Endothelial cell of umbilical vein (primary cell): ENCODE measurements at regions not wholly inside any gene's neighbourhood (a gene's known extent, or its start where the extent isn't known, plus 50 kb on each side); places are given as distances from the start of the nearest gene placed in this dataset.

Experiments used
- BruUV-seq: library from RNA; stranded (reverse); fragments of 400-500 nt; replicated peaks from 2 replicates; lab custom pipeline; 2021; lab: Mats Ljungman, UMichigan
- CTCF ChIA-PET: fragments of 300-600, 350-600 bp; sonication (Branson Sonifier 250); formaldehyde crosslinking; loops from one replicate; lab custom pipeline; 2021; ENCODE audit warnings: antibody characterized with exemption, inconsistent platforms; lab: Charles Lee
- POLR2A ChIA-PET: fragments of 300-600, 350-600 bp; sonication (Branson Sonifier 250); formaldehyde crosslinking; loops from one replicate; lab custom pipeline; 2021; ENCODE audit warnings: antibody characterized with exemption, inconsistent platforms; lab: Charles Lee
- DNase-seq: peaks from one replicate; pipeline ENCODE4 v3.0.0-alpha.2; 2011; ENCODE audit warnings: low read depth, low spot score
- FAIRE-seq: peaks from 2 replicates; lab custom pipeline; 2011; peaks lifted over from hg19 to GRCh38; lab: Jason Lieb, UNC
- H2AFZ ChIP-seq: 2 replicates; pipeline ENCODE4 v1.6.0; 2012; ENCODE audit warnings: low read depth, low read length, control low read depth, inconsistent platforms
- H3K27ac ChIP-seq: 2 replicates; pipeline ENCODE4 v1.5.1; 2011; ENCODE audit warnings: low read depth, mild to moderate bottlenecking, control low read depth, low read length, moderate library complexity; ENCODE audit not compliant: insufficient read depth
- H3K27me3 ChIP-seq, 2 experiments: 2 replicates each; pipeline versions ENCODE4 v1.6.0 to v1.6.1; 2011; ENCODE audit warnings: low read length in 2 of 2, mixed read lengths in 1 of 2; ENCODE audit not compliant: control insufficient read depth in 2 of 2, insufficient read depth in 2 of 2
- H3K36me3 ChIP-seq, 2 experiments: 2 replicates in 1 of 2; 3 replicates in 1 of 2; pipeline ENCODE4 v1.5.1; 2011; ENCODE audit warnings: low read length in 2 of 2, mild to moderate bottlenecking in 1 of 2, moderate library complexity in 1 of 2; ENCODE audit not compliant: control insufficient read depth in 2 of 2, insufficient read depth in 2 of 2; ENCODE audit errors: extremely low read depth in 1 of 2
- H3K4me1 ChIP-seq: 3 replicates; pipeline ENCODE4 v1.5.1; 2011; ENCODE audit warnings: mild to moderate bottlenecking, low read length; ENCODE audit not compliant: control insufficient read depth, insufficient read depth; ENCODE audit errors: extremely low read depth
- H3K4me2 ChIP-seq: 2 replicates; pipeline ENCODE4 v1.6.1; 2011; ENCODE audit warnings: low read length, control low read depth, mixed read lengths; ENCODE audit not compliant: insufficient read depth
- H3K4me3 ChIP-seq, 3 experiments: fragments of 200-600 bp in 1 of 3; sonication (generic), shearing (Covaris generic) in 1 of 3; replicated peaks in 1 of 3; 2 replicates each; pipeline ENCODE4 v1.5.1; 2011 to 2016; ENCODE audit warnings: control low read depth in 3 of 3, low read length in 3 of 3, mild to moderate bottlenecking in 2 of 3, inconsistent platforms in 1 of 3, low read depth in 1 of 3, moderate library complexity in 1 of 3; ENCODE audit not compliant: insufficient read depth in 1 of 3
- H3K79me2 ChIP-seq: 2 replicates; pipeline ENCODE4 v1.6.0; 2012; ENCODE audit warnings: low read length, inconsistent platforms; ENCODE audit not compliant: control insufficient read depth, insufficient read depth
- H3K9ac ChIP-seq: replicated peaks from 2 replicates; pipeline ENCODE3; 2011; ENCODE audit warnings: low read length, control low read depth; ENCODE audit not compliant: insufficient read depth; ENCODE audit errors: extremely low read depth
- H3K9me1 ChIP-seq: replicated peaks from 3 replicates; pipeline ENCODE4 v1.6.0; 2011; ENCODE audit warnings: mild to moderate bottlenecking, low read length; ENCODE audit not compliant: control insufficient read depth, insufficient read depth; ENCODE audit errors: extremely low read depth
- H3K9me3 ChIP-seq: replicated peaks from 2 replicates; pipeline ENCODE4 v1.5.1; 2012; ENCODE audit warnings: low read length, inconsistent platforms; ENCODE audit not compliant: control insufficient read depth, insufficient read depth
- H4K20me1 ChIP-seq: replicated peaks from 2 replicates; pipeline ENCODE3; 2011; ENCODE audit warnings: mild to moderate bottlenecking, low read length; ENCODE audit not compliant: control insufficient read depth, insufficient read depth; ENCODE audit errors: extremely low read depth
- CTCF ChIP-seq, 2 donors: IDR thresholded peaks; 1 replicate in 1 of 2; 2 replicates in 1 of 2; pipeline ENCODE4 v1.5.1; 2011; ENCODE audit warnings: low read length in 2 of 2, mild to moderate bottlenecking in 2 of 2, moderate library complexity in 2 of 2, control low read depth in 1 of 2, inconsistent platforms in 1 of 2, low read depth in 1 of 2; ENCODE audit not compliant: insufficient read depth in 1 of 2; ENCODE audit errors: extremely low read depth in 1 of 2
- EZH2 ChIP-seq: IDR thresholded peaks from 2 replicates; pipeline ENCODE4 v1.6.1; 2012; ENCODE audit warnings: borderline replicate concordance, low read depth, mild to moderate bottlenecking, moderate library complexity, low read length, inconsistent platforms; ENCODE audit not compliant: severe bottlenecking
- FOS ChIP-seq: IDR thresholded peaks from 2 replicates; pipeline ENCODE4 v1.6.1; 2011; ENCODE audit warnings: mild to moderate bottlenecking, low read length, moderate library complexity, borderline replicate concordance; ENCODE audit not compliant: insufficient read depth
- GATA2 ChIP-seq: IDR thresholded peaks from 2 replicates; pipeline ENCODE4 v1.7.0; 2011; ENCODE audit warnings: low read depth, mild to moderate bottlenecking, moderate library complexity, mixed read lengths, low read length; ENCODE audit not compliant: insufficient read length, insufficient read depth
- JUN ChIP-seq: IDR thresholded peaks from 2 replicates; pipeline ENCODE4 v1.6.1; 2011; ENCODE audit warnings: borderline replicate concordance, low read depth; ENCODE audit not compliant: insufficient read length, insufficient read depth
- MAX ChIP-seq: IDR thresholded peaks from 2 replicates; pipeline ENCODE4 v1.6.1; 2011; ENCODE audit not compliant: insufficient read depth, insufficient read length
- MYC ChIP-seq: IDR thresholded peaks from one replicate; pipeline ENCODE4 v1.6.1; 2011; ENCODE audit warnings: mild to moderate bottlenecking, low read depth, low read length
- POLR2A ChIP-seq: IDR thresholded peaks from 2 replicates; pipeline ENCODE4 v1.6.1; 2012; ENCODE audit warnings: low read depth, mild to moderate bottlenecking, control low read depth, low read length
- POLR2AphosphoS5 ChIP-seq: IDR thresholded peaks from 2 replicates; pipeline ENCODE4 v1.6.1; 2012; ENCODE audit warnings: low read depth, mild to moderate bottlenecking, control low read depth, low read length, moderate library complexity; ENCODE audit not compliant: insufficient read depth
- dilution Hi-C: fragments of 300-500 bp; cut with MboI; formaldehyde crosslinking; loops from one replicate; pipeline ENCODE4 v1.15.0; 2019; ENCODE audit warnings: low sequenced_read_pairs; ENCODE audit not compliant: extremely low pct_ligation_motif_present
- intact Hi-C: fragments of 100-400 bp; cut with micrococcal nuclease; formaldehyde crosslinking; loops from one replicate; pipeline ENCODE4 v1.10.0; 2022

- Histone ChIP-seq H2AFZ (no peak overlapping the region), H3K79me2 (no peaks in the 10 kb centered on the region), H3K9me1 (no peaks in the 10 kb centered on the region), H3K4me3 (no peak overlapping the region), H3K27me3 (no peaks in the 10 kb centered on the region), H3K36me3 (no peaks in the 10 kb centered on the region), H3K9me3 (no peaks in the 10 kb centered on the region), H3K27ac (no peak overlapping the region), H3K9ac (no peak overlapping the region), H3K4me2 (no peak overlapping the region), H3K4me1 (no peaks in the 10 kb centered on the region), H4K20me1 (no peaks in the 10 kb centered on the region)
- dilution Hi-C loops = no loop called here
- POLR2A ChIA-PET = no interaction called here
- TF ChIP-seq EZH2 = no peak
- no peak for TF ChIP-seq FOS
- no peak for TF ChIP-seq MYC
- no peak for TF ChIP-seq MAX
- no peak for TF ChIP-seq CTCF (IDR thresholded peaks at IDR 0.05; ENCODE audit: extremely low read depth in 1 of 2, insufficient read depth in 1 of 2, low read depth in 1 of 2, low read length in 2 of 2)
- TF ChIP-seq JUN = no peak
- TF ChIP-seq POLR2AphosphoS5 = no peak
- no peak for TF ChIP-seq GATA2
- no peak for TF ChIP-seq POLR2A
- intact Hi-C loops = no loop called here
- CTCF ChIA-PET = no interaction called here
- no TSS peak for BruUV-seq
- FAIRE-seq (no peak), DNase-seq (no peak)
These were observed 575.3 kb upstream of the IL12A start for GRCh38 chr3:159413319-159413718.
